Activated T-cell treated with anti-CD3 and anti-CD28 coated beads, Interleukin-2, amount 50 U/mL, for 72 hours (primary cell): ENCODE measurements at regions not wholly inside any gene's neighbourhood (a gene's known extent, or its start where the extent isn't known, plus 50 kb on each side); places are given as distances from the start of the nearest gene placed in this dataset.

ENCODE experiments used
- ATAC-seq, 2 donors: fragments of 150-1000 bp; cut with Tn5 transposase; replicated peaks in 1 of 2; 2 replicates each; pipeline ENCODE4 v1.10.0; 2021; ENCODE audit warnings: moderate library complexity in 2 of 2, mild to moderate bottlenecking in 1 of 2
- DNase-seq, 2 donors: peaks; one replicate each; pipeline ENCODE4 v3.0.0; 2021 to 2022; ENCODE audit warnings: mixed read lengths in 1 of 2
- H3K27ac Mint-ChIP-seq: one replicate; pipeline ENCODE4 v1.8.0; 2022; ENCODE audit warnings: mild to moderate bottlenecking, moderate library complexity, mixed read lengths
- H3K27me3 Mint-ChIP-seq: one replicate; pipeline ENCODE4 v1.8.0; 2022; ENCODE audit warnings: low read depth, mixed read lengths
- H3K36me3 Mint-ChIP-seq, 2 donors: one replicate each; pipeline ENCODE4 v1.8.0; 2022; ENCODE audit warnings: mixed read lengths in 2 of 2, mild to moderate bottlenecking in 1 of 2; ENCODE audit not compliant: insufficient read depth in 2 of 2
- H3K4me1 Mint-ChIP-seq: one replicate; pipeline ENCODE4 v1.8.0; 2022; ENCODE audit warnings: low read depth, mixed read lengths
- H3K4me3 Mint-ChIP-seq, 2 donors: one replicate each; pipeline ENCODE4 v1.8.0; 2022; ENCODE audit warnings: mild to moderate bottlenecking in 2 of 2, mixed read lengths in 2 of 2, moderate library complexity in 2 of 2
- H3K9me3 Mint-ChIP-seq, 2 donors: one replicate each; pipeline ENCODE4 v1.8.0; 2022; ENCODE audit warnings: mixed read lengths in 2 of 2

DNA sequence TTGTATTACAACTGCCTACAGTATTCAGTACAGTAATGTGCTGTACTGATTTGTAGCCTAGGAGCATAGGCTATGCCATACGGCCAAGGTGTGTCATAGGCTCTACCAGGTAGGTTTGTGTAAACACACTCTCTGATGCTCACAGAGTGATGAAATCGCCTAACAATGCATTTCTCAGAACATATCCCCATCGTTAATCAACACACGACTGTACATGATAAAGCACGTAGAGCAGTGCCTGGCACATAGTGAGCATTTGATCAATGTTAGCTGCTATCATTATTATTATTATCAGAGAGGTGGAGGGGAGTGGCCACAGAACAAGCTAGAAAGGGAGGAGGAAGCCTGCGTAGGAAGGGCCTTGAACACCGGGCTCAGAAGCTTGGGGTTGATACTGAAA lies 81.1 kb upstream of the LHX1 start:
- Mint-ChIP-seq H3K27ac (no peak overlapping the region), H3K36me3 (no peaks in the 10 kb centered on the region), H3K4me3 (no peak overlapping the region), H3K4me1 (peaks cover 26% of the 10 kb centered on the region), H3K9me3 (no peaks in the 10 kb centered on the region), H3K27me3 (peaks cover 16% of the 10 kb centered on the region)
- ATAC-seq (no peak), DNase-seq (no peak)

DNA sequence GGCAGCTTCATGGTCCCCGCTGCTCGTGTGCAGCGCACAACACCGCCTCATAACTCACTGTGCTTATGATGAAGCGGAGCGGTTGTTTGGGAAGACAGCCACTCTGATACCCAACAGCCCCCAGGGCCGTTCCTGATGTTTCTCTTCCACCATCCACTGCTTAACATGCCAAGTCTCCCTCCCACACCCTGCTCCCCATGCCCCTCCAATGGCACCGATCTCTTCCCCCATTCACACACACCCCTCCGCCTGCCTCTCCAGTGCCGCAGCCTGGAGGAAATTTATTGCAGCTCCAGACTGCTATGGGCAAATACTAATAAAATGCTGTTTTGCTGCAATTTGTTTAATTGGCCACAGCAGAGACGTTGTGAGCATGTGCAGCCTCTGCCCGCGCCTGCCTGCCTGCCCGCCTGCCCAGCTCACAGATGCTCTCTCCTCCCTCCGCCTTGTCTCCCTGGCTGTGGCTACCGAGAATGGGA lies 80.3 kb upstream of the LHX1 start:
- H3K4me1 Mint-ChIP-seq: peaks cover 20% of the 10 kb centered on the region
- peaks cover 16% of the 10 kb centered on the region for H3K27me3 Mint-ChIP-seq
- no peak overlapping the region for H3K27ac Mint-ChIP-seq
- H3K9me3 Mint-ChIP-seq: no peaks in the 10 kb centered on the region
- H3K36me3 Mint-ChIP-seq: no peaks in the 10 kb centered on the region
- DNase-seq (no peak), ATAC-seq (no peak)
- H3K4me3 Mint-ChIP-seq: no peak overlapping the region

DNA sequence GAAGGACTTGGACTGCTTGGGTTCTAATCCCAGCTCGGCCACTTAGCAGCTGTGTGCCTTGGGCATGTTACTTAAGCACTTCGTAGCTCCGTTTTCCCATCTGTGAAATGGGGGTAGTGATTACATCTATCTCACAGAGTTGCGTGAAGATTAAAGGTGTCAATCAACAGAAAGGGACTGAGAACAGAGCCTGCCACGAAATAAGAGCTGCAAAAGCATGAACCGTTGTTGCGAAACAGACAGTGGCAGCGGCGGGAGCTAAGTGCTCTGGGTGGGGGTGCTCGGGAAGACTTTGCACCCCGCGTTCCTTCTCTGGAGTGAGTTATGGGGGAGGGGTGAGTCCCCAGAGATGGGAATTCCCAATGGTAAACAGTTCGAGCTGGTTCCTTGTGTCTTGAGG lies 79.6 kb upstream of the LHX1 start:
- DNase-seq (no peak), ATAC-seq (no peak)
- H3K4me1 Mint-ChIP-seq: peaks cover 14% of the 10 kb centered on the region
- H3K36me3 Mint-ChIP-seq: no peaks in the 10 kb centered on the region
- H3K27ac Mint-ChIP-seq: no peak overlapping the region
- peaks cover 16% of the 10 kb centered on the region for H3K27me3 Mint-ChIP-seq
- H3K4me3 Mint-ChIP-seq: no peak overlapping the region
- H3K9me3 Mint-ChIP-seq: no peaks in the 10 kb centered on the region

DNA sequence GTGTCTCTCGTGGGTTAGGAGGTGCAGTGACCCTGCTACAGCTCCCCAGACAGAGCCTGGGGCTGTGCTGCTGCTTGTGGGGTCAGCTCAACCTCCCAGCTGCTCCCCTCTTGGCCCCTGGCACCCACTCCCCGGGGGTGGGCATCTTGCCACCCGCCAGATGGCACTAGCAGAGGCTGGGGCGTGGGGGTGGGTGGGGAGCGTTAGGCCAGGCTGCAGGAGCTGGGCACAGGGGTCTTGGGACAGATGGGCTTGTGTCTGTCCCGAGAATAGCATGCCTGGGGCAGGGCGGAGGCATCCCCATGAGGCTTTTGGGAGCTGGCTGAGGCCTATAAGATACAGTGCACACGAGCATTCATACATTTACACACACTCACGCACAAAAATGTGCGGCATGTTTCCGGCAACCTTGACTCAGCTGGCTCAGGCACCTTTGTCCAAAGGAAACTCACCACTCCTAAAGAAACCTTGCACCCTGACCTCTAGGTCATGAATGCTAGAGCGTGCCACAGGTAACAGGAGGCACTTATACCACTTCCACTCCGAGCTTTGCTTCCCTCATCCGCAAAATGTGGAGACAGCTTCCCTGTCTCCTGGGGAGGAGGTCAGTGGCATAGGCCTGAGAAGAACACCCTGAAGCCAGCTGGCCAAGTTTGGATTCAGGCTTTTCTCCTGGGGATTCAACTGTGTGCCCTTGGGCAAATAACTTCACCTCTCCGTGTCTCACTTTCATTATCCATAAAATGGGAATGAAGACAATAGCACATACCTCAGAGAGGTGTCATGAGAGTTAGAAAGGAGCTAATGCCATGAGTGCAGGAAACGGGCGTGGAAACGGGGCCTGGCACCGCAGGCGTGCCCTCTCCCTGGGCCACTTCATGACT lies 78.9 kb upstream of the LHX1 start:
- no peak for ATAC-seq
- DNase-seq: no peak
- Mint-ChIP-seq H3K4me1 (peaks cover 7% of the 10 kb centered on the region), H3K36me3 (no peaks in the 10 kb centered on the region), H3K9me3 (no peaks in the 10 kb centered on the region), H3K27ac (no peak overlapping the region), H3K4me3 (no peak overlapping the region), H3K27me3 (peaks cover 16% of the 10 kb centered on the region)

DNA sequence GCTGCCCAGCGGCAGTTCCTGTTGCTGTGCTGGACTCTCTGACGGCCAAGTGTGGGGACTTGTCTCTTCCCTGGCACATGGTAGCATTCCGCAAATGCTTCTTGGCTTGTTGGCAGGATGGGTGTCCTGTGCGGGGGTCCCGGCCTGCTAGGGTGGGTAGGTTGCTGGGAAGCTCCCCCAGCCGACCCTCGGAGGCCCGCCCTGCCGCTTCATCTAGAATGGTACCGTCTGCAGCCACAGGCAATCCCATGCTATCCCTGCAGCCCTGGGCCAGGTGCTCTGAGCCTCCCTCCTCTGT lies 78.3 kb upstream of the LHX1 start:
- ATAC-seq (no peak), DNase-seq (no peak)
- peaks cover 1% of the 10 kb centered on the region for H3K4me1 Mint-ChIP-seq
- no peaks in the 10 kb centered on the region for H3K36me3 Mint-ChIP-seq
- no peak overlapping the region for H3K4me3 Mint-ChIP-seq
- no peaks in the 10 kb centered on the region for H3K9me3 Mint-ChIP-seq
- H3K27me3 Mint-ChIP-seq: peaks cover 16% of the 10 kb centered on the region
- no peak overlapping the region for H3K27ac Mint-ChIP-seq

DNA sequence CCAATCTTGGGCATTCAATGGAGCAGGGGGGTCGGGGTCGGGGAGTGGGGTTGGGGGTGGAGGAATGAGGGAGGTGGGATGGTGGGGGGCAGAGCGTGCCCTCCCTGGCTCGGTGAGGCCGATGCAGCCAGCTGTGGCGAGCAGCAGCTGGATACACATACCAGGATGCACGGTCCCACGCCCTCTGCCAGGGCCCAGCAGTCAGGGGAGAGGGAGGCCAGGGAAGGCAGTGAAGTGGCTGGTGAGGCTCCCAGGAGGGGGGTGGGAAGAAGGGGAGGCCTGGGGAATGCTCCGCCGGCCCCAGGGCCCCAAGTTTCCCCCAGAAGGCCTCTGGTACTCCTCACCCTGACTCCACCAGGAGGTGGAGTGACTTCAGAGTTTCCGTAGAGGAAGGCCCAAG lies 77.6 kb upstream of the LHX1 start:
- no peaks in the 10 kb centered on the region for H3K4me1 Mint-ChIP-seq
- peaks cover 17% of the 10 kb centered on the region for H3K27me3 Mint-ChIP-seq
- no peak for DNase-seq
- no peak for ATAC-seq
- H3K27ac Mint-ChIP-seq: no peak overlapping the region
- H3K36me3 Mint-ChIP-seq: no peaks in the 10 kb centered on the region
- H3K9me3 Mint-ChIP-seq: no peaks in the 10 kb centered on the region
- H3K4me3 Mint-ChIP-seq: no peak overlapping the region

DNA sequence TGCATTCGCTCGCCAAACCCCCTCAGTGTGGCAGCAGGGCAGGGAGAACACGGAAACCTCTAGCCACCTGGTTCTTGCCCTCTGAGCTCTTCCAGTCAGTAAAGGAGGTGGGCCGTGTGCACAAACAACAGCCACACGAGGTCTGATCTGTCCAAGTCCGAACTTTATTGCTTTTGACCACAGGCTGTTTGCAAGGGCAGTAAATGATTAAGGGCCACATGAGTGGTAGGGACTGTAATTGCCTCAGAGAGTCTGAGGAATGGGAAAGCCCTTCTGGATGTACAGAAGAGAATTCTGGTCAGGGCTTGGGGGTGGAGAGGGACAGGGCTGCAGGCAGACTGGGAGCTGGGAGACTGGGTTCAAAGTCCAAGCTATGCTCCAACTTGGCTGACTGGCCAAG lies 75.7 kb upstream of the LHX1 start:
- Mint-ChIP-seq H3K9me3 (no peaks in the 10 kb centered on the region), H3K27me3 (peaks cover 17% of the 10 kb centered on the region)
- no peak for ATAC-seq

DNA sequence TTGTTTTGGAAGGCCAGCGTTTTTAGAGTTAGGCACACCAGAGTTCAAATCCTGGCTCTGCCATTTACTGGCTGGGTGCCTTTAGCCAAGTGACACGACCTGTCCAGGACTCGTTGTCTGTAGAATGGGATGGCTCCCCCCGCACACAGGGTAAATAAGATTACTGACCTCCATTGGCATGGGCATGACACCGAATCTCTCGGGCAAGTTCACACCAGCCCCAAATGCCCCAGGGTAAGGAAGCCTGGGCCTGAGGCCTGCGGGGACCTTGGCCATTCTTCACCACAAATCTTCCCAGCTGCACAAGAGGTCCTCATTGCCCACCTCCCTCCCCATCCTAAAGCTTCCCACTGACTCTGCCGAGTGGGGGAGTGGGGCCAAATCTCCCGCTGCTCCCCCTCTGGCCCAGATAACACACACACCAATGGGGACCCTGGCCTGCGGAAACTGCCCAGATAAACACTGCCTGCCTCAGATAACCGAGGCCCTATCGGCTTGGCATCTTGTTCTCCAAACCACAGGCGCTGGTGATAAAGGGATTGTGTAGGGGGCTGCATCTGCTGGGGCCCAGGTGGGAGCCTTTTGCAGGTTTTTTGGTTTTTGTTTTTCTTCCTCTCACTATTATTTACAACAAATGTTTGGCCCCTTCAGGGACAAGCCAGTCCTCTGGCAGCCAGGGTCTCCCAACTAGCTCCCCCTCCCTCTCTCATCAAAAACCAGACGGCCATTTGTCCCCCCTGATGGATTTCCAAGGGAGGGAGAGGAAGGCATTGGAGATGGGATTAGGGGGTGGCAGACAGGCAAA lies 75.0 kb upstream of the LHX1 start:
- DNase-seq (no peak), ATAC-seq (no peak)
- Mint-ChIP-seq H3K27me3 (peaks cover 13% of the 10 kb centered on the region), H3K27ac (no peak overlapping the region), H3K36me3 (no peaks in the 10 kb centered on the region), H3K4me1 (no peaks in the 10 kb centered on the region), H3K4me3 (no peak overlapping the region), H3K9me3 (no peaks in the 10 kb centered on the region)

More for the DNA sequence above, 75.7 kb upstream of the LHX1 start:
- Mint-ChIP-seq H3K27ac (no peak overlapping the region), H3K4me1 (no peaks in the 10 kb centered on the region), H3K4me3 (no peak overlapping the region), H3K36me3 (no peaks in the 10 kb centered on the region)
- DNase-seq: no peak

DNA sequence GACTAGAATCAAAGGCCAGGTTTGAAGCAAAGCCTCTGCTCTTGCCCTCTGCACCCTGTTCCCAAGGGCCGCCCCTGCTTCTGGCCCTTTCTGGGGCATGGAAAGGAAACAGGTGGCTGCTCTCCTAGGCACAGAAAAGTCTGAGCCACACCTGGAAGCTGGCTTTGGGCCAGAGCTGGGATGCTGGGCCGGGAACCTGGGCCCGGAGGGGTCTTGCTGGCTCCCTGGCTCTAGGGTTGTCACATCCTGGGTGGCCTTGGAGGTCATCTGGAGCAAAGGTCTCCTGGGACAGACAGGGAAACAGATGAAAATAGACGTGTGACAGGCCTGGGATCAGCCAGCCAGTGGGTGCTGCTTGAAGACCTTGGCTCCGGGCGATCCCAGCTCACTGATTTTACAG lies 74.1 kb upstream of the LHX1 start:
- DNase-seq (no peak), ATAC-seq (no peak)
- Mint-ChIP-seq H3K36me3 (no peaks in the 10 kb centered on the region), H3K4me1 (no peaks in the 10 kb centered on the region), H3K4me3 (no peak overlapping the region), H3K27ac (no peak overlapping the region), H3K9me3 (no peaks in the 10 kb centered on the region), H3K27me3 (peaks cover 14% of the 10 kb centered on the region)

DNA sequence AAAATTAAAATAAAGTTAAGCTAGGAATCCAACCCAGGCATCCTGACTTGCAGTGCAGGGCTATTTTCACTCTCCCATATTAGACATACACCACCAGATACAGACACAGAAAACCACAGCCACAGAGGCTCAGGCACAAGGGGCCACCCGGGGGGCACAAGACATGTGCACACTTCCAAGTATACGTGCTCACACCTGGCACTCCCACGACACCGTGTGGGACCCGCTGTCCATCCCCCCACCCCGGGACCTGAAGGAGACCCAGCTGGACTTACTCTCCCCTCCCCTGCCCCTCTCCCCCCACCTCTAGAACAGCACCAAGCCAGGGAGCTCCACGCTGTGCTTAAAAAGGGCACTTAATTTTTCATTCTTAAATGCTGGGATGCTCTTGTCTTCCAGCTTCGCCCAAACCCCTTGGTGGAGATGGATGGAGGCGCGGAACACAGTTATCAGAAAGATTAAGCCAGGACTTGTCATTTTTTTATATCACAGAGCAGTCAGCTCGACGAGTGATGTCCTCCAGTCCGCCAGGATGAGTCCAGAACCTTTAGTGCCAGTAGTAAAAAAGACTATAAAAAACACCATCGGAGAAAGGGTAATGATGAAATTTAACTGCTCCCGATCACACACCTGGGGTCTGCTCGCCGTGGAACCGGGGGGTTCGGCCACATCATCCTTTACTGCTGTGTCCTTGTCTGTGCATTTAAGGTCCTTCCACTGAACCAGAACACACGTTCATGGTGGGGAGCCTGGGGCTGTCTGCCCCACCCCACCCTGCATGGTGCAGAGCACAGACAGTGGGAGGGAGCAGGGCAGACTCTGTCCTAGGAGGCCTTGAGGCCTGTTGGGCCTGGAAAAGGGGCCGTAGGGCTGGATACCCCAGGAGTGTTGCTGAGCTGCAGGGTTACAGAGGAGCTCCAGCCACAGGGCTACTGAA lies 73.3 kb upstream of the LHX1 start:
- no peaks in the 10 kb centered on the region for H3K36me3 Mint-ChIP-seq
- no peak overlapping the region for H3K27ac Mint-ChIP-seq
- peaks cover 14% of the 10 kb centered on the region for H3K27me3 Mint-ChIP-seq
- no peak for ATAC-seq
- DNase-seq: no peak
- no peaks in the 10 kb centered on the region for H3K9me3 Mint-ChIP-seq
- no peaks in the 10 kb centered on the region for H3K4me1 Mint-ChIP-seq
- H3K4me3 Mint-ChIP-seq: no peak overlapping the region

DNA sequence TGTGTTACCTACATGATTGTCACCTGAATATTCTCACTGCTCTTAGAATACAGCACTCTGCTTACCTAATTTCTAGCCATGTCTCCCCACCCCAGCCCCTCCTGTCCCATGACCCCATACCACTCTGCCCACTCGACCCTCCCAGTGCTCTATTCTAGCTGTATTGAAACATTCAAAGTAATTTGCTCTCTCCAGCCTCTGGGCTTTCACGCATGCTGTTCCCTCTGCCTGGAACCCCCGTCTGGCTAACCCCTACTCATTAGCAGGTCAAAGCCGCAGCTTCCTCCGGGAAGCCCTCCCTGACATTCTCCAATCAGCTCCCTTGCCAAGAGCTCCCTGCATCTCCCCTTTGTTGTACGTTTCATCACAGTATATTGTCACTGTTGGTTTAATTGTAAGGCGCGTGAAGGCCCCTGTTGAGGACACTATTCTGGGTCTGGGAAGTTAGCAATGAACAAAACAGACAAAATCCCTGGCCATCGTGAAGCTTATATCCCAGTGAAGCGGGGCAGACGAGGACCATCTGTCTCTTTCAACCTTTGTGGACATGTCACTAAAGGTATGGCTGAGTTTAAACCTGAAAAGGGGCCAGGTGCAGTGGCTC lies 72.3 kb upstream of the LHX1 start:
- DNase-seq (no peak), ATAC-seq (no peak)
- no peaks in the 10 kb centered on the region for H3K36me3 Mint-ChIP-seq
- no peak overlapping the region for H3K4me3 Mint-ChIP-seq
- no peaks in the 10 kb centered on the region for H3K9me3 Mint-ChIP-seq
- H3K4me1 Mint-ChIP-seq: no peaks in the 10 kb centered on the region
- no peak overlapping the region for H3K27ac Mint-ChIP-seq
- H3K27me3 Mint-ChIP-seq: peaks cover 14% of the 10 kb centered on the region

DNA sequence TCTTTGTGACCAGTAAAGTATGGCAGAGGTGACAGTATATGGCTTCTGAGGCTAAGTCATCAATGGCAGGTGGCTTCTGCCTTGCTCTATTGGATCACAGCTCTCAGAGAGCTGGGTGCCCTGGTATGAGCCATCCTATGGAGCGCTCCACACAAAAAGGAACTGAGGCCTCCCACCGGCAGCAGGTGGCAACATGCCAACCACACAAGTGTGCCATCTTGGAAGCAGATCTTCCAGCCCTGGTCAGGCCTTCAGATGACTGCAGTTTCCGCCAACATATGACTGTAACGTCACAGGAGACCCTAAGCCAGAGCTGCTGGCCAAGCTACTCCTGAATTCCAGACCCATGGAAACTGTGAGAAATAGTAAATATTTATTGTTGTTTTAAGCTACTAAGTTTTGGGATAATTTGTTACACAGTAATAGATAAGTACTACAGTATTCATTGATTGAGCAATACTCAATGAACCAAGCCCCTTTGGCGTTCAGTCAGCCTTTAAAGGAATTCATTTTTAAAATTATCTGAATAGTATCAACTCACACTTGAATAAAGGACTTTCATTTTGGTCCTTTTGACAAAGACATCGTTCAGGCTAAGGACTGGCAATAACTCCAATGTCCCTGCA lies 69.4 kb upstream of the LHX1 start:
- no peaks in the 10 kb centered on the region for H3K9me3 Mint-ChIP-seq
- no peaks in the 10 kb centered on the region for H3K36me3 Mint-ChIP-seq
- ATAC-seq (no peak), DNase-seq (no peak)
- no peak overlapping the region for H3K27ac Mint-ChIP-seq
- H3K27me3 Mint-ChIP-seq: peaks cover 14% of the 10 kb centered on the region
- H3K4me3 Mint-ChIP-seq: no peak overlapping the region
- no peaks in the 10 kb centered on the region for H3K4me1 Mint-ChIP-seq
